ENCODE measurements at regions not wholly inside any gene's neighbourhood (a gene's known extent, or its start where the extent isn't known, plus 50 kb on each side); places are given as distances from the start of the nearest gene placed in this dataset.

DNA sequence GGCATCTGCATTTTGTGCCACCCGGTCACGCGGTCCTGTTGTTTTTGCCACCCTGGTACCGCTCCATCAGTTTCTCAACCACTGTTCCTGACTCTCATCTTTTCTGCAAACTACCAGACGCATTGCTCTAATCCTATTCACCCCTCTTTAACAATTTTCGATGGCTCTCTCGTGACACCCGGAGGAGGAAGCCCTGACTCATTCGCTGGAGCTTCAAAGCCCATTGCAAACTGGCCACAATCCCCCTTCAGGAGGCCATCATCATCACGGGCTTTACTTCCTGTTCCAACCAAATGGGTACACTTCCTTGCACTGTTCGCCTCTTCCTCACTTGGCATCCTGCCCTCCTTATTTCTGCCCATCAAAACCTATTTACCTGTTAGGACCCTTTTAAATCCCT, 155.3 kb downstream of the RGS9 start:
- TF ChIP-seq CTCF (optimal IDR thresholded peaks at IDR 0.05 in 1 of 3, IDR thresholded peaks at IDR 0.05 in 1 of 3, conservative IDR thresholded peaks at IDR 0.05 in 1 of 3; ENCODE audit: extremely low read depth in 1 of 3, insufficient read depth in 2 of 3, low read length in 3 of 3): no peak
- TF ChIP-seq EZH2 (IDR thresholded peaks at IDR 0.05; ENCODE audit: low read length): no peak
